EL (cell line): ENCODE measurements at regions not wholly inside any gene's neighbourhood (a gene's known extent, or its start where the extent isn't known, plus 50 kb on each side); places are given as distances from the start of the nearest gene placed in this dataset.
"Not testable (repeated sequence)": the region's sequence is repeated elsewhere in the genome, so short reads cannot be mapped to it uniquely, and the experiment has no call there.

Experiments
- DNase-seq: peaks from one replicate; pipeline ENCODE4 v3.0.0-alpha.2; 2016

GRCh38 chr2:121063471-121063870 lies 221.5 kb downstream of the TFCP2L1 start:
- no peak for DNase-seq

GRCh38 chr2:121064186-121064585 lies 220.8 kb downstream of the TFCP2L1 start:
- no peak for DNase-seq

GRCh38 chr2:121065239-121065638 lies 219.8 kb downstream of the TFCP2L1 start:
- DNase-seq: no peak

DNA sequence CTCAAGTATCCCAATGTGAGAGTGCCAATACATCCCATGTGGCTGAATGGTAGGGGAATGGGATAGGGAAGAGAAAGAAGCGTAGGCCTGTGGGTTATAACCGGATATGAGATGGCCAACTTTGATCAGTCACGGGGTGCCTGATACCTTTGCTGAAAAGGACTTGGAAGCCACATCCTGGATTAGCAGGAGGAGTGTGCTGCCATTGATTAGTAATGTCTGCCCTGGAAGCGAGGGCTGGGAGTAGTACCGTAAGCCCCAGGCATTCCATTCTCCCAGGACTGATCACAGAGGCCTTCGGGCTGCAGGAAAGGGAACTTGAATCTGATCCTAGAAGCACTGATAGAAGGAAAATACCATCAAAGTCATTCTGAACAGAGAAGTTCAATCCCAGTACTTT lies 218.5 kb downstream of the TFCP2L1 start:
- no peak for DNase-seq

- no peak for DNase-seq
Measured at GRCh38 chr2:121068851-121069250, 216.2 kb downstream of the TFCP2L1 start.

DNA sequence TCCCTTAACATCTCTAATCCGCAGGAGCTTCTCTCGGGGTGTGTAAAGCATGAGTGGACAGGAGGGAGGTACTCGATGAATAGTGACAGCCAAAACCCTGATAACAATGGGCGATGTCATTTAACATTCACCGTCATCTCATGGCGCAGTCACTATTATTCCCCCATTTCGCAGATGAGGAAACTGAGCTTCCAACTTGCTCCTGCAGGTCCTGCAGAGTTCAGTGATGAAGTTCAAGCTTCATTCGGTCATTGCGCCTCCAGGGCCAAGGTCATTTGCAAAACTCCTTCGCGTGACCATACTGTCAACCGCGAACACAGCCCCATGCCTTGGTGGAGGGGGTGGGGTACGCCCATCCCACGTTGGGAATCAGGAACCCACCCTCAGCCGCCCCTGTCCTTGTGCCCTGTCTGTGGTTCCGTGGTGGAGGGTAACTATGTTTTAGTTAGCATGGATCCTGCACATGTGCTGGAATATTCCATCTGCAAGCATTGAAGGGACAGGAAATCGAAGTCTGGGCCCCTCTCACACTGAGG lies 215.5 kb downstream of the TFCP2L1 start:
- no peak for DNase-seq

- not testable (repeated sequence) for DNase-seq
Measured at GRCh38 chr2:121070061-121070460, 214.9 kb downstream of the TFCP2L1 start.

DNA sequence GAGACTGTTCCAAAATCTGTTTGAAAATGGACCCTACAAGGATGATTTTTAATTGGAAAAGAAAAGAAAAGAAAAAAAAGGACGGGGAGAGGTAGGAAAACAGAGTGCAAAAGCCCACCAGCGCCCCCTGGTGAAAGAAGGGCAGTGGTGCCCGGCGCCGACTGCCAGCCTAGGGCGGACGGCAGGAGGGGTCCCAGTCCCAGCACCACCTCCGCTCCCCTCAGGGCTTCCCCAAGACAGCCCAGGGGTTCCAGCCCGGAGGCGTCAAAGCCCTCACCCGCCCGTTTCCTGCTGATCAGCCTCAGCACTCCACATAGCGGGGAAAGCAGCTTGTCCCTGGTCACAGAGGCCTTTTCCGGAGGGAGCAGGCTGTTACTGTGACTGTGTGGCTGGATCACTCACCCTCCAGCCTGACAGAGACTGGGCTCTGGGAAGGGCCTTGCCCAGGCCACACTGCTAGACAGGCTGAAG lies 213.9 kb downstream of the TFCP2L1 start:
- DNase-seq: peak; percentile 59

GRCh38 chr2:121072784-121073183 lies 212.2 kb downstream of the TFCP2L1 start:
- DNase-seq: no peak

GRCh38 chr2:121073320-121074210 lies 211.4 kb downstream of the TFCP2L1 start:
- DNase-seq: no peak

GRCh38 chr2:121074293-121074932 lies 210.6 kb downstream of the TFCP2L1 start:
- no peak for DNase-seq

DNA sequence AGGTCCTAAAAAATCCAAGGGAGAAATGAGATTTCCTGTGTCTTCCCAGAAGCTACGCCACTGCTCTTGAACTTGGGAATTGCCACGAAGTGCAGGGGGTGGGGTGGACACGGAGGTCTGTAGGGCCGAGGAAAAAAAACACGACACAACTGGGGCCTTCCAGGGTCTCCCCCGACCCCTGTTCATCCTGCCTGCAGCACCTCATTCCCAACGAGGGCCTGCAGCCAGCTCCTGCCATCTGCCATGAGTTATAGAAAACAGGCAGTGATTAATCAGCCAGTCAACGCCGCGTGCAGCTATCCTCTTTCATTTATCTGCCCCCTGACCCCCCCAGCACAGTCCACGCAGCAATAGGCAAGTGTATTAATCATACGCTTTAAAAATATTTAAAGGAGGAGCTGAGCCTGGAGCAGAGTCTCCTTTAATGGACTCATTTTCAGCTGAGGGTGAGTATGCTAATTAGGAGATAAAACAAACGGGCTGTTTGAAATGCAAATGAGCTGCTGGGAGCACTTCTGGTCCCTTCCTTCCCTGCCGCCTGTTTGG lies 209.9 kb downstream of the TFCP2L1 start:
- DNase-seq: peak; percentile 99

DNA sequence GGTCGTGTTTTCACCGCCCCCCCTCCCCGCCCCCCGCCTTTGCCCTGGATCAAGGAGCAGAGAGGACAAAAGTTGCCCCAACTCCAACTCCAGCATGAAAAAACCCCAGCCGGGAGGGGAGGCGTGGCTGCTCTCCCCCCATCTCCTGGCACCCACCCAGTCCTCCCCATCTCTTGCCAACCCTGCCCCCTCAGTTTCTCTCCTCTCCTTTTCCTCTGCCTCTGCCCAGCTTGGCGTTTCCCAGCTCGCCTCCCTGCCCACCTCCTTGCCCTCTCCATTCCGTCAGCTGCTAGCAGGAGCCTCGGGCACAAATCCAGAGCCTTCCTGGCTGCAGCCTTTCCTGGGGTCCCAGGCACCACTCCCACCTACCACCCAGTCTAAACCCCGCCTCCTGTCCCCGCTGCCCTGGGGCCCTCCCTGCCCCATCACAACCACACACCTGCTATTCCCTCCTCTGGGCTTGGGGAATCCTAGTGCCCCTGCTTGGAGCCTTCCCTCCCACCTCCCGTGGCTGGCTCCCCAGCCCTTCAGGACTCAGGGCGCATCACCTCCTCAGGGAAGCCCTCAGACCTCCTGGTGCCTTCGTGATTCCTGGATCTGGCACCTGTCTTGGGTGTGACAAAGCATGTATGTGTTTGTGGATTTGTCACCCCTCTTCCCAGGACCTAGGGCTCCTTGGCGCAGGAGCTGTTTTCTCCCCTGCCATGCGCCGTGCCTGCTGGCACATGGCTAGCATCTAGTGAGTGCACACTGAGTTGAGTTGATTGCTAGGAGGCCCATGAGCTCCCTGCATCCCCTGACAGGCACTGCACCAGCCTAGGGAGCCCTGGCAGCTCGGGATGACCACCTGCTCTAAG lies 209.1 kb downstream of the TFCP2L1 start:
- peak; percentile 34 for DNase-seq

- no peak for DNase-seq
Measured at GRCh38 chr2:121076498-121076820, 208.5 kb downstream of the TFCP2L1 start.

GRCh38 chr2:121076885-121077549 lies 208.0 kb downstream of the TFCP2L1 start:
- DNase-seq: peak; percentile 62

DNA sequence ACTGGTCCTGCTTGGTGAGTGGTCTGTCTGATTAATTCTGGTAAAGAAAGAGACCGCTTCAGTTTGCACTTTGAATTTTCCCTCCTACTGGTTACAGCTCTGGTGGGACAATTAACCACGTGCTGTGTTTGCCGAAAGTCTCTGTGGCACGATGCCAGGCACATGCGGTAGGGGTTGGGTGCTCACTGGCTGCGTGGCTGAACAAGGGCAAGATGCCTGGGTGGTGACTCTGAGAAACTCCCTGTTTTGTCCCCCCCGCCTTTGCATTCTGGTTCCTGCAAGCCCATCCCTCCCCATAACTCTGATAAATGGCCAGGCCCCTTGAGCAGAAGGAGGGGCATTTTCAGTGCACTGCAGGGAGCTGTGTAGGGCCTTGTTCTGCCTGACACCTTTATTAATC lies 206.1 kb downstream of the TFCP2L1 start:
- DNase-seq: no peak

DNA sequence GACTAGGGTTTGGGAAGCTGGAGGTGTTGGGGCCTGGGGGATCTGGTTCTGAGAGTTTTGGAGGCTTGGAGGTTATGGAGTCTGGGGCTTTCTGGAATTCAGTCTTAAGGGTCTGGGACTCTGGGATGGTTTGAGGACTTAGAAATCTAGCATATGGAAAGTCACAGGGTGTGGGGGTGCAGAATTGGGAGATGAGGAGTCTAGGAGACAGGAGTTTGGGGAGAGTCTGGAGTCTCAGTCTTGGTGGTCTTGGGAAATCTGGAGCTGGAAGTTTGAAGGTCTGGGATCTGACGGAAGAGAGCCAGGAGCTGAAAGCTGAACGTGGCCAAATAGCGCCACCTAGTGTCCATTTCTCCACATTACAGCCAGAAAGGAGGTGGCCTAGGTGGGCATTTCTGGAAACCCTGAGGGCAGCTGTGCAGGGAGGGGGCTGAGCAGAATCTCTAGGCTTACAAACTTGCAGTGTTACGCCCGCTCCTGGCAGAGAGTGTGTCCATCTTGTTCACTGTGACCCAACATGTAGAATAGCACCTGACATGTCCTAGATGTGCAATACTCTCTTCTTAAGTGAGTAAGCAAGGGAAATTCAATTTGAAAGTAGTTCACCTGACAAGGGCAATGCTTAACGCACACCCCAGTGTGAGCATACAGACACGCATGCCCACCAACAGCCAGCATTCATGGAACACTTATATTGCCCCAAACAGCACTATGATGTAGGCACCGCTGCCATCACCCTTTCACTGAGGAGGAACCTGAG lies 204.8 kb downstream of the TFCP2L1 start:
- peak; percentile 60 for DNase-seq

DNA sequence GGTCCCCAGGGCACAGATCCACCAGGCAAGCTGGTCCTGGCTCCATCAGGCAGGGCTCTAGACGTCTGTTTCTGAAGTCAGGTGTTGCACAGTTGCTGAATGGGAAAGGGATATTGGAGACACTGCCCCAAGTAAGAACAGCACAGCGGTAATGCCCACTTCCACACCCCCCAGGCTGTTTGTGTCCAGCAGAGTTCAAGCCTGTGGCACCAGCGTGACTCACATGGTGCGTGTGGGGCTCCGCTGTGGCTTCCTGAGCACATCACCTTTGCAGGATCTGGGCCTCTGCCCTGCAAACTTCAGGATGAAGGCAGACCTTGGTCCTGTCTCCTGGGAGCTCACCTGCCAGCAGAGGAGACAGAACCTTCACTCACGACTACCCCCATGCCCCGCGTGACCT lies 203.3 kb downstream of the TFCP2L1 start:
- no peak for DNase-seq

GRCh38 chr2:121082191-121082590 lies 202.8 kb downstream of the TFCP2L1 start:
- no peak for DNase-seq

DNA sequence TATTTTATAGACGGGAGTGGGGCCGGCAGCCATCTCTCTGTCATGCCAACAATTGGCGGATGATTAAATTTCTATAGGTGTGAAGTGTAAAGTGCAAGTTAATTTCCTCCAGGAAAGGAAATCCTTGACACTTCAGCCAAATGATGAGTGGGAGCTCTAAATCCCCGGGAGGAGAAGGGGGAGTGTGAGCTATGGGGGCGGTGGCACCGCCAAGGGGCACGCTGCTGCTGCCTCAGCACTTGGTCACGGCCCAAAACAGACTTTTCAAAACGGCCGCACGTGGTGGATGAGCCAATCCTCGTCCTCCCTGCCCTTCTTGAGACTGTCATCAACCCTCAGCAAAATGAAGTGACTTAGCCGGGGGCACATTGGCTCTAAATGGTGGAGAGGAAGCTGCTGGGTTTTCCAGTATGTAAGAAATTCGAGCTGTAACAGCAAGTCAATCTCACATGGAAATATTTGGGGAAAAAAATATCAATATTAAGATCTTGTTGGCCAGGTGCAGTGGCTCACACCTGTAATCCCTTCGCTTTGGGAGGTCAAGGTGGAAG lies 200.8 kb downstream of the TFCP2L1 start:
- DNase-seq: no peak

- DNase-seq: no peak
Measured at GRCh38 chr2:121085801-121086200, 199.2 kb downstream of the TFCP2L1 start.
